ENCODE measurements at regions not wholly inside any gene's neighbourhood (a gene's known extent, or its start where the extent isn't known, plus 50 kb on each side); places are given as distances from the start of the nearest gene placed in this dataset.

DNA sequence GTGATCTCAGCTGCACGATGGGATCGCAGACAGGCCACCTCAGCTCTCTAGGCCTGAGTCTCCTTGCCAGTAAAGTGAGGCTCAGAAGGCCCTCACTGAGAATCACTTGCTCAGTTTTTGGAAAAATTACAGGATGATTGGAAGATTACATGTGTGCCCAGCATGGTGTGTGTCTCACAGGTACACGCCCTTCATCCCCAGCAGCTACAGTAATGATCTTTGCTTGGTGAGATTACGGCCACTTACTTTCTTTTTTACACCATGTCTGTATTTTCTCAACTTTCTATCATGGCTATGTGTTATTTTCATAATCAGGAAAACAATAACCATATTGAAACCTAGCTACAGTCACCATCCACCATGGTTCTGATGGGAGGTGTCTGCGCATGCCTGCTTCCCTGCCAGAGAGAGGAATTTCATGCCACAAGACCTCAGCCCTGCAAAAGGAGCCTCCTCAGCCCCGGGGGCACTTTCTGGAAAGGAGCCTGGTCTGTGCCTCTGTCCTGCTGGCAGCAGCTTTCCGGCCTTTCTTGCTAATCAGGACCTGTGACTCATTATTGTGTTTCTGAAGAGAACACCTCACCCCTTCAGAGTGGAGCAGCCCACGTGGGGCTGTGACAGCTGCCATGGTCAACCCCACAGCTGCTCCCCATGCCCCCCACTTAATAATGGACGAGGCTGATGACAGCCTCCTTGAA is 64.2 kb upstream of the OLFM1 start:
- no peak for TF ChIP-seq POLR2A (IDR thresholded peaks at IDR 0.05)
- TF ChIP-seq, protein P1, sequence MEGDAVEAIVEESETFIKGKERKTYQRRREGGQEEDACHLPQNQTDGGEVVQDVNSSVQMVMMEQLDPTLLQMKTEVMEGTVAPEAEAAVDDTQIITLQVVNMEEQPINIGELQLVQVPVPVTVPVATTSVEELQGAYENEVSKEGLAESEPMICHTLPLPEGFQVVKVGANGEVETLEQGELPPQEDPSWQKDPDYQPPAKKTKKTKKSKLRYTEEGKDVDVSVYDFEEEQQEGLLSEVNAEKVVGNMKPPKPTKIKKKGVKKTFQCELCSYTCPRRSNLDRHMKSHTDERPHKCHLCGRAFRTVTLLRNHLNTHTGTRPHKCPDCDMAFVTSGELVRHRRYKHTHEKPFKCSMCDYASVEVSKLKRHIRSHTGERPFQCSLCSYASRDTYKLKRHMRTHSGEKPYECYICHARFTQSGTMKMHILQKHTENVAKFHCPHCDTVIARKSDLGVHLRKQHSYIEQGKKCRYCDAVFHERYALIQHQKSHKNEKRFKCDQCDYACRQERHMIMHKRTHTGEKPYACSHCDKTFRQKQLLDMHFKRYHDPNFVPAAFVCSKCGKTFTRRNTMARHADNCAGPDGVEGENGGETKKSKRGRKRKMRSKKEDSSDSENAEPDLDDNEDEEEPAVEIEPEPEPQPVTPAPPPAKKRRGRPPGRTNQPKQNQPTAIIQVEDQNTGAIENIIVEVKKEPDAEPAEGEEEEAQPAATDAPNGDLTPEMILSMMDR (IDR thresholded peaks at IDR 0.05), result no peak
